Epithelial cell of proximal tubule (primary cell): ENCODE measurements at regions not wholly inside any gene's neighbourhood (a gene's known extent, or its start where the extent isn't known, plus 50 kb on each side); places are given as distances from the start of the nearest gene placed in this dataset.
"Not testable (repeated sequence)": the region's sequence is repeated elsewhere in the genome, so short reads cannot be mapped to it uniquely, and the experiment has no call there.

Experiments used
- DNase-seq: peaks from one replicate; pipeline ENCODE4 v3.0.0-alpha.2; 2011; ENCODE audit warnings: low read depth
- H3K4me3 ChIP-seq: 2 replicates; pipeline ENCODE4 v1.5.1; 2011; ENCODE audit warnings: low read depth, mild to moderate bottlenecking, low read length
- CTCF ChIP-seq: conservative IDR thresholded peaks from 2 replicates; pipeline ENCODE4 v1.5.1; 2012; ENCODE audit warnings: low read depth, mild to moderate bottlenecking, low read length

GRCh38 chr10:3647074-3647473 lies 137.9 kb downstream of the KLF6 start:
- DNase-seq = no peak
- no peak for TF ChIP-seq CTCF
- H3K4me3 ChIP-seq = no peak overlapping the region

GRCh38 chr10:3645406-3645805 lies 139.6 kb downstream of the KLF6 start:
- no peak for TF ChIP-seq CTCF
- no peak for DNase-seq
- no peak overlapping the region for H3K4me3 ChIP-seq

- no peak for TF ChIP-seq CTCF
- H3K4me3 ChIP-seq = no peak overlapping the region
- no peak for DNase-seq
Measured at GRCh38 chr10:3640816-3641215, 144.2 kb downstream of the KLF6 start.

- TF ChIP-seq CTCF = no peak
- no peak overlapping the region for H3K4me3 ChIP-seq
- no peak for DNase-seq
Measured at GRCh38 chr10:3639546-3639945, 145.5 kb downstream of the KLF6 start.

- DNase-seq = no peak
- H3K4me3 ChIP-seq = no peak overlapping the region
- TF ChIP-seq CTCF = no peak
Measured at GRCh38 chr10:3636356-3637181, 148.4 kb downstream of the KLF6 start.

- no peak overlapping the region for H3K4me3 ChIP-seq
- DNase-seq = no peak
- TF ChIP-seq CTCF = no peak
Measured at GRCh38 chr10:3635697-3636096, 149.3 kb downstream of the KLF6 start.

- TF ChIP-seq CTCF = no peak
- no peak for DNase-seq
- H3K4me3 ChIP-seq = no peak overlapping the region
Measured at GRCh38 chr10:3635211-3635671, 149.8 kb downstream of the KLF6 start.

GRCh38 chr10:3634646-3635045 lies 150.4 kb downstream of the KLF6 start:
- H3K4me3 ChIP-seq, DNase-seq: not testable (repeated sequence)
